Hepatocyte (in vitro differentiated cells): ENCODE measurements at regions not wholly inside any gene's neighbourhood (a gene's known extent, or its start where the extent isn't known, plus 50 kb on each side); places are given as distances from the start of the nearest gene placed in this dataset.

Experiments
- DNase-seq: peaks from one replicate; pipeline ENCODE4 v3.0.0-alpha.2; 2016; ENCODE audit warnings: low spot score
- H2AFZ ChIP-seq: fragments of 200-600 bp; sonication (generic); 2 replicates; pipeline ENCODE4 v1.6.0; 2016; ENCODE audit warnings: antibody characterized with exemption, mild to moderate bottlenecking
- H3K27ac ChIP-seq: fragments of 200-600 bp; sonication (generic); 2 replicates; pipeline ENCODE4 v1.5.1; 2016; ENCODE audit warnings: mild to moderate bottlenecking
- H3K27me3 ChIP-seq: fragments of 200-600 bp; sonication (generic); 2 replicates; pipeline ENCODE4 v1.6.1; 2016
- H3K36me3 ChIP-seq: fragments of 200-600 bp; sonication (generic); replicated peaks from 2 replicates; pipeline ENCODE4 v1.5.1; 2016; ENCODE audit warnings: low read depth; ENCODE audit not compliant: insufficient read depth
- H3K4me1 ChIP-seq: fragments of 200-600 bp; sonication (generic); 2 replicates; pipeline ENCODE4 v1.5.1; 2016; ENCODE audit warnings: mild to moderate bottlenecking, moderate library complexity; ENCODE audit not compliant: insufficient read depth
- H3K4me2 ChIP-seq: fragments of 200-600 bp; sonication (generic); 2 replicates; pipeline ENCODE4 v1.6.0; 2016
- H3K4me3 ChIP-seq: fragments of 200-600 bp; sonication (generic); 2 replicates; pipeline ENCODE4 v1.5.1; 2016; ENCODE audit warnings: mild to moderate bottlenecking
- H3K79me2 ChIP-seq: fragments of 200-600 bp; sonication (generic); 2 replicates; pipeline ENCODE4 v1.6.0; 2017; ENCODE audit warnings: mild to moderate bottlenecking
- H3K9me2 ChIP-seq: fragments of 200-600 bp; sonication (generic); replicated peaks from 2 replicates; pipeline ENCODE4 v1.6.0; 2017; ENCODE audit warnings: mild to moderate bottlenecking; ENCODE audit not compliant: insufficient read depth
- H3K9me3 ChIP-seq: fragments of 200-600 bp; sonication (generic); 2 replicates; pipeline ENCODE4 v1.5.1; 2016; ENCODE audit warnings: low read depth, mild to moderate bottlenecking
- H4K20me1 ChIP-seq: fragments of 200-600 bp; sonication (generic); 2 replicates; pipeline ENCODE4 v1.6.0; 2016; ENCODE audit warnings: mild to moderate bottlenecking; ENCODE audit not compliant: insufficient read depth, poor library complexity, severe bottlenecking
- EZH2 ChIP-seq: fragments of 200-600 bp; sonication (generic); IDR thresholded peaks from 2 replicates; pipeline ENCODE4 v1.6.1; 2016; ENCODE audit warnings: antibody characterized with exemption, mild to moderate bottlenecking, borderline replicate concordance
- EZH2phosphoT487 ChIP-seq: fragments of 200-600 bp; sonication (generic); IDR thresholded peaks from one replicate; pipeline ENCODE4 v1.6.1; 2018; ENCODE audit warnings: antibody characterized with exemption, mild to moderate bottlenecking, low read depth, moderate library complexity; ENCODE audit not compliant: unreplicated experiment, severe bottlenecking
- WGBS: methylation state at CpG from one replicate; pipeline ENCODE4 v1.1.6; 2016; ENCODE audit warnings: low lambda C conversion rate; ENCODE audit errors: missing lambda C conversion rate; 5-methylcytosine and 5-hydroxymethylcytosine counted together
- TF ChIP-seq, protein P1 (sequence below): fragments of 200-600 bp; sonication (generic); IDR thresholded peaks from 2 replicates; pipeline ENCODE4 v1.5.1; 2016; ENCODE audit warnings: antibody characterized with exemption, mild to moderate bottlenecking; ENCODE audit not compliant: poor library complexity

DNA sequence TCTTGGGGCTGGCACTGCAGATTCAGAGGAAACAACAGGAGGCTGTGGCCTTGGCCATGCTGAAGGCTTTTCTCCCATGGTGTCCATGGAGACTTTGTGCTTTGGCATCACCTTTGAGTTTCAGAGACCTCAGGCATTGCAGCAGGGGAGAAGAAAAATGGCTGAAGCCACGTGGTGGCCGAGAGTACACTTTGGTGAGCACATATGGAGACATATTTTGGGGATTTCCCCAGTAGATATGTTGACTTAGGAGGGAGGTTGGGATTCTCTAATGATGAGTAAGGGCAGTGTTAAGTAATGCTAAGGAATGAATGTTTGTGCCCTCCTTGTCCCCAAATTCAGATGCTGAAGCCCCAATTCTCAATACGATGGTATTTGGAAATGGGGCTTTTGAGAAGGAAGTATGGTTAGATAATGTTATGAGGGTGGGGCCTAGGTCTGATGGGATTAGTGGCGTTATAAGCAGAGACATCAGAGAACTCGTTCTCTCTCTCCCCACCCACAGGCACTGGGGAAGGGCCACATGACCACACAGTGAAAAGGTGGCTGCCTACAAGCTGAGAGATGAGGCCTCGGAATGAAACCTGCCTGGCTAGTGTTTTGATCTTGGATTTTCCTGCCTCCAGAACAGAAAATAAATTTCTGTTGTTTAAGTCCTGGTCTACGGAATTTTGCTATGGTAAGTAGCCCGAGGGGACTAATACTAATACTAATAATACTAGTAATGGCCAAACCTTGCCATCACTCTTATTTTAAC is 98.6 kb downstream of the TBX19 start:
- 93% methylated on average over 8 of the region's 8 CpGs for WGBS
- Histone ChIP-seq H3K27me3 (no peaks in the 10 kb centered on the region), H3K36me3 (no peaks in the 10 kb centered on the region), H3K4me3 (no peak overlapping the region), H3K4me1 (no peaks in the 10 kb centered on the region), H3K79me2 (no peaks in the 10 kb centered on the region), H3K4me2 (no peak overlapping the region), H4K20me1 (no peaks in the 10 kb centered on the region), H3K9me3 (no peaks in the 10 kb centered on the region), H3K9me2 (no peaks in the 10 kb centered on the region), H3K27ac (no peak overlapping the region), H2AFZ (no peak overlapping the region)
- no peak for DNase-seq
- TF ChIP-seq, protein P1, sequence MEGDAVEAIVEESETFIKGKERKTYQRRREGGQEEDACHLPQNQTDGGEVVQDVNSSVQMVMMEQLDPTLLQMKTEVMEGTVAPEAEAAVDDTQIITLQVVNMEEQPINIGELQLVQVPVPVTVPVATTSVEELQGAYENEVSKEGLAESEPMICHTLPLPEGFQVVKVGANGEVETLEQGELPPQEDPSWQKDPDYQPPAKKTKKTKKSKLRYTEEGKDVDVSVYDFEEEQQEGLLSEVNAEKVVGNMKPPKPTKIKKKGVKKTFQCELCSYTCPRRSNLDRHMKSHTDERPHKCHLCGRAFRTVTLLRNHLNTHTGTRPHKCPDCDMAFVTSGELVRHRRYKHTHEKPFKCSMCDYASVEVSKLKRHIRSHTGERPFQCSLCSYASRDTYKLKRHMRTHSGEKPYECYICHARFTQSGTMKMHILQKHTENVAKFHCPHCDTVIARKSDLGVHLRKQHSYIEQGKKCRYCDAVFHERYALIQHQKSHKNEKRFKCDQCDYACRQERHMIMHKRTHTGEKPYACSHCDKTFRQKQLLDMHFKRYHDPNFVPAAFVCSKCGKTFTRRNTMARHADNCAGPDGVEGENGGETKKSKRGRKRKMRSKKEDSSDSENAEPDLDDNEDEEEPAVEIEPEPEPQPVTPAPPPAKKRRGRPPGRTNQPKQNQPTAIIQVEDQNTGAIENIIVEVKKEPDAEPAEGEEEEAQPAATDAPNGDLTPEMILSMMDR = no peak
- TF ChIP-seq EZH2phosphoT487 = no peak
- no peak for TF ChIP-seq EZH2

DNA sequence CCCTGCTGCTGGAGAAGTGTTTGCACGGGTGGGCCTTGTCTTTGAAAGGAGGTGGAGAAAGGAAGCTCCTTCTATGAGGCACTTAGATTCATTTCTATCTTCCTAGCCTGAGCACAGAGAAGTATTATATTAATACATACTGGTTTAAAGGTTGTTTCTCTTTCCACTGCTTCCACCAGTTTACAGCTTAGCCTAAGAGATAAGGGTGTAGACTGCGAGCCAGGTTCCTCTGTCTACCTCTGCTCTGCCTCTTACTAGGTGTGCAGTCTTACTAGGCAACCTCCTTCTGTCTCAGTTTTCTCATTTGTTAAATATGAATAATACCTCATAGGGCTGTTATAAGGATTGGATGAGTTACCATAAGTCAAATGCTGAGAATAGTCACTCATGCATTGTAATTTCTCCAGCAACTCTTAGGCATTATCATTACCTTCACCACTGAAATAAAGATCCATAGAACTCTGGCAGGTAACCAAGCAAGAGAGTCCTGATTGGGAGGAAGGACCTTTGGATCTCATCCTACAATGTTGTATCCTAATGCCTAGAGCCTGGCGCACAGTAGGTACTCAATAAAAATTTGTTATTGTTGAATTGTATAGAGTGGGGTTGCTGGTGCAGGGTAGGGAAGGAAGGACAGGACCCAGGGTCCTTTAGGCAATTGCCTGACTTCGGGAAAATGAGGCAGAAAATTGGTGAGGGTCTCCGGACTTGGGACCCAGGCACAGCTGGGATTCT is 95.1 kb downstream of the TBX19 start:
- Histone ChIP-seq H3K9me3 (no peaks in the 10 kb centered on the region), H4K20me1 (no peaks in the 10 kb centered on the region), H3K9me2 (no peaks in the 10 kb centered on the region), H3K4me3 (no peak overlapping the region), H3K36me3 (no peaks in the 10 kb centered on the region), H2AFZ (no peak overlapping the region), H3K27me3 (no peaks in the 10 kb centered on the region), H3K4me2 (no peak overlapping the region), H3K79me2 (no peaks in the 10 kb centered on the region), H3K27ac (no peak overlapping the region), H3K4me1 (no peaks in the 10 kb centered on the region)
- WGBS = 79% methylated on average over 5 of the region's 5 CpGs
- TF ChIP-seq EZH2phosphoT487 (no peak), EZH2 (no peak)
- TF ChIP-seq, protein P1 = no peak
- peak; percentile 18 for DNase-seq

DNA sequence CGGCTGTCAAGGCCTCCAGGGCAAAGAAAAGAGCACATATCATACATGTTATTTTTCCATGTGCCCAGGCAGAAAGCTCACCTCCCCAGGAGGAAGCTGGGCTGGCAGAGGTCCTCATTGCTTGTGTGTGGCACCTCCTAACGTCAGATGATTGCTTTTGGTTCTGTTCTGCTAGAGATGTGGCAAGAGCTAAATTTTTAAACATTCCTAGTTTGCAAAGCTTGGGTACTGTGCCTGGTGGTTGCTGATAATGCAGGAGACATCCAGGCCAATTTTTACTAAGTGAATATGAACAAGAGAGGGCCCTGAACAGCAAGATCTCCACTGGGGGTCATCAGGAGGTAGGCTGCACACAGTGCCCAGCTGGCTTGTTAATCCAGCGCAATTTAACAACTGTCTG is 93.9 kb downstream of the TBX19 start:
- H3K27ac ChIP-seq = no peak overlapping the region
- no peak overlapping the region for H3K4me3 ChIP-seq
- no peaks in the 10 kb centered on the region for H3K79me2 ChIP-seq
- H3K9me2 ChIP-seq = no peaks in the 10 kb centered on the region
- H4K20me1 ChIP-seq = no peaks in the 10 kb centered on the region
- H2AFZ ChIP-seq = no peak overlapping the region
- no peak for DNase-seq
- no peaks in the 10 kb centered on the region for H3K4me1 ChIP-seq
- no peaks in the 10 kb centered on the region for H3K27me3 ChIP-seq
- TF ChIP-seq, protein P1 = no peak
- TF ChIP-seq EZH2phosphoT487 (no peak), EZH2 (no peak)
- no peaks in the 10 kb centered on the region for H3K36me3 ChIP-seq
- no peak overlapping the region for H3K4me2 ChIP-seq
- 83% methylated on average over 3 of the region's 3 CpGs for WGBS
- no peaks in the 10 kb centered on the region for H3K9me3 ChIP-seq
